NCI-H1930 (cell line): ENCODE measurements at regions not wholly inside any gene's neighbourhood (a gene's known extent, or its start where the extent isn't known, plus 50 kb on each side); places are given as distances from the start of the nearest gene placed in this dataset.

Source experiments
- DNase-seq, 2 experiments: peaks; one replicate each; lab custom pipeline; 2025; lab: John Stamatoyannopoulos, UW

GRCh38 chr11:91860661-91861060 lies 364.0 kb upstream of the FAT3 start:
- DNase-seq = no peak

- no peak for DNase-seq
These were observed 365.0 kb upstream of the FAT3 start for GRCh38 chr11:91859666-91860065.

- DNase-seq = no peak
These were observed 367.4 kb upstream of the FAT3 start for GRCh38 chr11:91857179-91857578.

GRCh38 chr11:91854780-91855179 lies 369.8 kb upstream of the FAT3 start:
- no peak for DNase-seq

- DNase-seq = no peak
These were observed 370.4 kb upstream of the FAT3 start for GRCh38 chr11:91854171-91854570.

GRCh38 chr11:91851908-91852307 lies 372.7 kb upstream of the FAT3 start:
- no peak for DNase-seq

GRCh38 chr11:91850533-91851275 lies 373.9 kb upstream of the FAT3 start:
- no peak for DNase-seq

GRCh38 chr11:91850021-91850420 lies 374.6 kb upstream of the FAT3 start:
- no peak for DNase-seq

GRCh38 chr11:91846649-91847048 lies 378.0 kb upstream of the FAT3 start:
- DNase-seq = no peak

GRCh38 chr11:91846002-91846401 lies 378.6 kb upstream of the FAT3 start:
- no peak for DNase-seq

GRCh38 chr11:91840640-91841240 lies 383.9 kb upstream of the FAT3 start:
- no peak for DNase-seq

- no peak for DNase-seq
These were observed 386.9 kb upstream of the FAT3 start for GRCh38 chr11:91837411-91838330.

GRCh38 chr11:91835051-91835560 lies 389.5 kb upstream of the FAT3 start:
- no peak for DNase-seq

- DNase-seq = no peak
These were observed 395.7 kb upstream of the FAT3 start for GRCh38 chr11:91828901-91829300.

GRCh38 chr11:91825777-91826176 lies 398.8 kb upstream of the FAT3 start:
- DNase-seq = no peak

- no peak for DNase-seq
These were observed 401.3 kb upstream of the FAT3 start for GRCh38 chr11:91823252-91823830.

GRCh38 chr11:91822805-91823204 lies 401.8 kb upstream of the FAT3 start:
- DNase-seq = no peak

GRCh38 chr11:91820709-91821108 lies 403.9 kb upstream of the FAT3 start:
- no peak for DNase-seq

- no peak for DNase-seq
These were observed 404.8 kb upstream of the FAT3 start for GRCh38 chr11:91819777-91820176.

- DNase-seq = no peak
These were observed 405.4 kb upstream of the FAT3 start for GRCh38 chr11:91819195-91819594.

GRCh38 chr11:91817996-91818395 lies 406.6 kb upstream of the FAT3 start:
- DNase-seq = no peak

- no peak for DNase-seq
These were observed 411.4 kb upstream of the FAT3 start for GRCh38 chr11:91813263-91813662.
